Stimulated activated naive CD8-positive, alpha-beta T cell treated with anti-CD3 and anti-CD28 coated beads, Interleukin-15, Interleukin-2, amounts not matched to agents 100 ng/mL and 50 ng/mL, for 24 hours (primary cell): ENCODE measurements at regions not wholly inside any gene's neighbourhood (a gene's known extent, or its start where the extent isn't known, plus 50 kb on each side); places are given as distances from the start of the nearest gene placed in this dataset.
A peak's percentile ranks its signal among the peaks of the same experiment; 100 is the strongest.

Experiments used
- H3K27ac Mint-ChIP-seq: one replicate; pipeline ENCODE4 v1.8.0; 2021; ENCODE audit warnings: mild to moderate bottlenecking, mixed read lengths
- H3K27me3 Mint-ChIP-seq: one replicate; pipeline ENCODE4 v1.8.0; 2021; ENCODE audit warnings: mixed read lengths
- H3K36me3 Mint-ChIP-seq: one replicate; pipeline ENCODE4 v1.8.0; 2021; ENCODE audit warnings: low read depth, mixed read lengths
- H3K4me1 Mint-ChIP-seq: one replicate; pipeline ENCODE4 v1.8.0; 2021; ENCODE audit warnings: low read depth, mixed read lengths
- H3K4me3 Mint-ChIP-seq: one replicate; pipeline ENCODE4 v1.8.0; 2021; ENCODE audit warnings: mild to moderate bottlenecking, mixed read lengths
- H3K9me3 Mint-ChIP-seq: one replicate; pipeline ENCODE4 v1.8.0; 2021; ENCODE audit warnings: mixed read lengths

DNA sequence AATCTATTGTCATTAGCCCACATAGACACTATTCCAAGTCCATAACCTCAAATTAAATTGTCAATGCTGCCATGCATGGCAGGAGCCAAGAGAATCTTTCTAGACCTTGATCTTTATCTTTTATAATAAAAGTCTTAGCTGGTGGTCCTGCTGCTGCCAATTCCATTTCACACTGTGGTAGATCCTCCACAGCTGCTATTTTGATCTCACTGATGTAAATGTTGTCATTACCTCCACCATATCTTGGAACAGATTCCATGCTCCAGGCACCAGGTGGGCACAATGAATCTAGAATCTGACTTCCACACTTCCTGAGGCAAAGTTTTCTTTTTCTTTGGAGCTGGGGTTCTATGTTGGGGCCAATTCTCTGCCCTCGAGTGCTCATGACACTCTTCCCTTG is 161.2 kb downstream of the TMTC3 start:
- H3K27me3 Mint-ChIP-seq: peaks cover 11% of the 10 kb centered on the region
- H3K4me1 Mint-ChIP-seq: peaks cover 36% of the 10 kb centered on the region
- H3K36me3 Mint-ChIP-seq: no peaks in the 10 kb centered on the region
- no peak overlapping the region for H3K27ac Mint-ChIP-seq
- H3K4me3 Mint-ChIP-seq: no peak overlapping the region
- H3K9me3 Mint-ChIP-seq: peaks cover 9% of the 10 kb centered on the region

DNA sequence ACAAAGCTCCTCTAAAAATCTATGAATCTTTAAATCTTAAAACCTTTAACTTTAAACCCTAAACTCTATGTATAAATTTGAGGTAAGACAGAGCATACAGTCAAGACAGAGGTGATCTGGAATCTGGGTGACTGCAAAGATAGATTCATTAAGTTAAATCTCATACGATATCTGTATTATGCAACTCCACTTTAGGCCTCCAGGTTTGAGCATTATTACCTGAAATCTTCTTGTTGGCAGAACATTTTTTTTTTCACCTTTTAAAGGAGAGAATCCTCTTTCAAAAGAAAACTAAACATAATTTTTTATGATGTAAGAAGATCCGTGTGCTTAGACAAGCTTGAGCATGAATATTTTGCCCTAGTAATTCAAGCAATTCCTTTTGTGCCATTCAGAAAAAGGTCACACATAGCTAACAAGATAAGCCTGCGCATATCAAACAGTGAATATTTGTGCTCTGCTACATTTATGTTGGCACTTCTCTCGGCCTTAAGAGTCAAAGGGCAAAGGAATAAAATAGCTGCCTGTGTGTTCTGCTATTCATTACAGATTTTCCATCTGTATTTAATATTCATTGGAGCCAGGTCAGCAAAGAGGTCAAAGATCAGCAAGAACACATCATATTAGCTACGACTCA is 163.3 kb downstream of the TMTC3 start:
- H3K27me3 Mint-ChIP-seq: peaks cover 11% of the 10 kb centered on the region
- H3K36me3 Mint-ChIP-seq: no peaks in the 10 kb centered on the region
- H3K4me3 Mint-ChIP-seq: no peak overlapping the region
- H3K4me1 Mint-ChIP-seq: peaks cover 16% of the 10 kb centered on the region
- peaks cover 4% of the 10 kb centered on the region for H3K9me3 Mint-ChIP-seq
- H3K27ac Mint-ChIP-seq: no peak overlapping the region

DNA sequence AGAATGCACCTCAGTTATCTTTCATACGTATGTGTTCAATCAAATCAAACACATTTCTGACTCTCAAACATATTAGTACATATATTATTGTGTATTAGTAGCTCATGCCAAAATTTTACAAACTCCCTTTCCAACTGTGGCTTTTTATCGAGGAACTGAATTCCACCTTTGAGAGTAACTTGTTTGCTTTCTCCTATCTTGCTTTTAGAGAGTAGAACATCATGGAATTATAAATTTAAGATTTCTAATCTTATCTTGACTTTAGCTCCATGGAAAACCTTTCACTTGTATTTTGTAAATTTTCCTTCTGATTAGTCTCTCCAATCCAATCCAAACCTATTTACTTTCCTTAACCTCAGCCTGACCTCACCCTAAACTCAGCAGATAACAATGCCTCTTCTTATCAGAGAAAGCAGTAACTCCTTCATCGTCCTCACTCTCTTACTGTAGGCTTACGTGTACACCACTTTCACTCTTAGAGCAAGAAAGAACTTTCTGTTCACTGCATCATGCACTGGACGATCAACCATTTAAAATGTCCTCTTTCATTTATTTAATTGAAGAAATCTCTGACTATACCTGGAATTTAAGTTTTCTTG is 164.5 kb downstream of the TMTC3 start:
- Mint-ChIP-seq H3K9me3 (no peaks in the 10 kb centered on the region), H3K36me3 (no peaks in the 10 kb centered on the region), H3K27me3 (peaks cover 11% of the 10 kb centered on the region), H3K4me1 (peaks cover 9% of the 10 kb centered on the region), H3K4me3 (no peak overlapping the region), H3K27ac (no peak overlapping the region)

DNA sequence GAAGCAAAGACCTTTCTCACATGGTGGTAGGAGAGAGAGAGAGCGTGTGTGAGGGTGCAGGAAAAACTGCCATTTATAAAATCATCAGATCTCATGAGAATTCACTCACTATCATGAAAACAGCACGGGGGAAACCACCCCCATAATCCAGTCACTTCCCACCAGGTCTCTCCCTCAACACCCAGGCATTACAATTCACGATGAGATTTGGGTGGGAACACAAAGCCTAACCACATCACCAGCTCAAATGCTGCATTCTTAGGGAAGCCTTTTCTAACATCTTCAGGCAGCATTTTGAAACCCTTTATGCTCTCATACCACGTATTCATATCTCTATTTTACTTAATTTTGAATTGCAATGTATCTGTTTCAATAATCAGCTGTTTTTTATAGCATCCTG is 165.9 kb downstream of the TMTC3 start:
- Mint-ChIP-seq H3K27me3 (peaks cover 7% of the 10 kb centered on the region), H3K27ac (peak overlapping the region; percentile 33), H3K4me3 (no peak overlapping the region), H3K36me3 (no peaks in the 10 kb centered on the region), H3K9me3 (no peaks in the 10 kb centered on the region), H3K4me1 (peaks cover 9% of the 10 kb centered on the region)

DNA sequence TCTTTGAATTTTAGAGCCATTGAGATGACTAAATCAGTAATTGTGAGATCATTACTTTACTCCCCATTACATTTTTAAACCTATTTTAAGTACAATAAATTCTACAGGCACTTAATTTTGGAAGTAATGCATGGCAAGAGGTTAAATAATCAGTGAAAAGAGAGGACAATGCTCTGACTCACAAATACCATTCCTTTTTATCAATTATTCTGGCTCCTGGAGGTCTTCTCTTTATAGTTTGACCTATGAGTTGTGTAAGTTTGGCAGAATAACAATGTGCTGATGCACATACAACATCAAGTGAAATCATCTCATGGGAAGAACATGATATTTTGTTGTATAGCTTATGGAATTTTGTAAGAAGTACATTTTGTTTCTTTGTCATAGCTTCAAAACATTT is 166.7 kb downstream of the TMTC3 start:
- Mint-ChIP-seq H3K27me3 (no peaks in the 10 kb centered on the region), H3K4me3 (no peak overlapping the region), H3K9me3 (no peaks in the 10 kb centered on the region), H3K4me1 (peaks cover 9% of the 10 kb centered on the region), H3K36me3 (no peaks in the 10 kb centered on the region), H3K27ac (no peak overlapping the region)

DNA sequence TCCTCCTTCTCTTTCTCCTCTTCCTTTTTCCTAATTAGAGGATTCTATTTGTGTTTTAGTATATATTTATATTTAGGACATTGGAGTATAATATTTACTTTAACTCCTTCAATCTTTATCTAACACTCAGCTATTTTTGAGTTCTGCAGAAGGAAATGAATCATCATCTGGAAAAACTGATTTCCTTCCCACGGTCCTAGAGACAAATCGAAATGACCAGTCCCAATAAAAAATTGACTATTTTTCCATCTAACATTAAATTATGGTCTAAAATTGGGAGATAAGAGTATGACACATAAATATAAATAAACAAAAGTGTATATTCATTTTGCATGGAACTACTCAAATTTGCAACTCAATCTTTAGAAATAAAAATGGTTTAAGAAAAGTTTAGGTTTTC is 167.4 kb downstream of the TMTC3 start:
- H3K27me3 Mint-ChIP-seq: no peaks in the 10 kb centered on the region
- no peaks in the 10 kb centered on the region for H3K36me3 Mint-ChIP-seq
- H3K27ac Mint-ChIP-seq: no peak overlapping the region
- H3K4me1 Mint-ChIP-seq: peaks cover 9% of the 10 kb centered on the region
- H3K4me3 Mint-ChIP-seq: no peak overlapping the region
- no peaks in the 10 kb centered on the region for H3K9me3 Mint-ChIP-seq

DNA sequence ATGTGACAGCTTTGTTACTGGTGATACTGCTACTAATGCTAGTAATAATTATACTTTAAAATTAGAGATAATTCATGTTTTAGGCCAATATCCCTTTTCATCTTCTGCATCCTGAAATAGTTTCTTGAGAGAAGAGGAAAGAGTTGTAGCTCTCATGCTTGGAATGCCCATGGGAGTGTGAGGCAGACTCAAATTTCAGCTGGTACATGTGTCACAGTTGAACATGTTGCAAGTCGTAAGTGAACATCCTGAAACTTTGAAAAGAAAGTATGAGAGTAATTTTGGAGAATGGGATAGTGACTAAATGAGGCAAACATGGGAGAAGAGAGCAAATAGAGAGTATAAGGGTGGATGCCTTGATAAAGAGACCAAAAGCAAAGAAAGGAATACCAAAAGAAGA is 168.0 kb downstream of the TMTC3 start:
- H3K36me3 Mint-ChIP-seq: no peaks in the 10 kb centered on the region
- no peak overlapping the region for H3K27ac Mint-ChIP-seq
- H3K9me3 Mint-ChIP-seq: no peaks in the 10 kb centered on the region
- no peaks in the 10 kb centered on the region for H3K27me3 Mint-ChIP-seq
- peaks cover 9% of the 10 kb centered on the region for H3K4me1 Mint-ChIP-seq
- H3K4me3 Mint-ChIP-seq: no peak overlapping the region

DNA sequence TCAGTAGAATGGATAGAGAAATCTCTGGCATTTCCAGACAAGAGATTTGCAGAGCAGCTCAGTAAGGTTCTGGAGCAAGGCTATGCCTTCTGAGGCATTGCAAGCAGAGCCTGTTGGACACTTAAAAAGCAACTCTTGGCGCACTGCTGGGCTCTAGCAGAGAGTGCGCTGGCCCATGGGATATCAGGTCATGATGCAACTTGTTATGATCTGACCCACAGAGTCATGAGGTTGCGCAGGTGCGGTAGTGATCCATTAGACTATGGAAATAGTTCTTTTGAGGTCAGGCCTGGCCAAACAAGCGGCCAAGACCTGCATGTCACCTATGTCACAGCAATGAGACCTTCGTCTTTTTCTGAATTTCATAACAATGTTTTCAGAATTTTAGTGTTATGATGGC is 168.6 kb downstream of the TMTC3 start:
- peaks cover 9% of the 10 kb centered on the region for H3K4me1 Mint-ChIP-seq

DNA sequence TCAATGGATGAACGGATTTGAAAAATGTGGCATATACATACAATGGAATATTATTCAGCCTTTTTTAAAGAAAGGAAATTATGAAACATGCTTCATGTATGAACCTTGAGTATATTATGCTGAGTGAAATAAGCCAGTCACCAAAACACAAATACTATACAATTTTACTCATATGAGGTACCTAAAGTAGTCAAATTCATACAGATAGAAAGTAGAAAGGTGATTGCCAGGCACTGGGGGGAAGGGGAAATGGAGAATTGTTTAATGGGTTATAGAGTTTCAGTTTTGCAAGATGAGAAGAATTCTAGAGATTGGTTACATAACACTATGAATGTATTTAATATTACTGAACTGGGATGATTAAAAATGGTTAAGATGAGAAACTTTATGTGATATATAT is 171.4 kb downstream of the TMTC3 start:
- no peak overlapping the region for H3K27ac Mint-ChIP-seq
- no peaks in the 10 kb centered on the region for H3K36me3 Mint-ChIP-seq
- H3K27me3 Mint-ChIP-seq: peaks cover 3% of the 10 kb centered on the region
- no peak overlapping the region for H3K4me3 Mint-ChIP-seq
- no peaks in the 10 kb centered on the region for H3K4me1 Mint-ChIP-seq
- no peaks in the 10 kb centered on the region for H3K9me3 Mint-ChIP-seq

More for the DNA sequence above, 168.6 kb downstream of the TMTC3 start:
- Mint-ChIP-seq H3K27ac (no peak overlapping the region), H3K9me3 (no peaks in the 10 kb centered on the region), H3K27me3 (peaks cover 3% of the 10 kb centered on the region), H3K36me3 (no peaks in the 10 kb centered on the region), H3K4me3 (no peak overlapping the region)

DNA sequence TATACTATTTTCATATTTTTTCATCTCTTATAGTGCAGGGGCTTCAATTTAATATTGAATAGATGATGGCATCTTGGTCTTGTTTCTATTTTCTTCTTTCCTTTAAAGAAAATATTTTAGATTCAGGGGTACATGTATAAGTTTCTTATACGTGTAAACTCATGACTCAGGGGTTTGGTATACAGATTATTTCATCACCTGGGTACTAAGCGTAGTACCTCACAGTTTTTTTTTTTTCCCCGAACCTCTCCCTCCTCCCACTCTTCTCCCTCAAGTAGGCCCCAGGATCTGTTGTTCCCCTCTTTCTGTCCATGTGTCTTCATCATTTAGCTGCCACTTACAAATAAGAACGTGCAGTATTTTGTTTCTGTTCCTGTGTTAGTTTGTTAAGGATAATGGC is 172.6 kb downstream of the TMTC3 start:
- H3K27ac Mint-ChIP-seq: no peak overlapping the region
- peaks cover 3% of the 10 kb centered on the region for H3K27me3 Mint-ChIP-seq
- H3K36me3 Mint-ChIP-seq: no peaks in the 10 kb centered on the region
- H3K4me1 Mint-ChIP-seq: no peaks in the 10 kb centered on the region
- H3K9me3 Mint-ChIP-seq: peaks cover under 1% of the 10 kb centered on the region
- H3K4me3 Mint-ChIP-seq: no peak overlapping the region

DNA sequence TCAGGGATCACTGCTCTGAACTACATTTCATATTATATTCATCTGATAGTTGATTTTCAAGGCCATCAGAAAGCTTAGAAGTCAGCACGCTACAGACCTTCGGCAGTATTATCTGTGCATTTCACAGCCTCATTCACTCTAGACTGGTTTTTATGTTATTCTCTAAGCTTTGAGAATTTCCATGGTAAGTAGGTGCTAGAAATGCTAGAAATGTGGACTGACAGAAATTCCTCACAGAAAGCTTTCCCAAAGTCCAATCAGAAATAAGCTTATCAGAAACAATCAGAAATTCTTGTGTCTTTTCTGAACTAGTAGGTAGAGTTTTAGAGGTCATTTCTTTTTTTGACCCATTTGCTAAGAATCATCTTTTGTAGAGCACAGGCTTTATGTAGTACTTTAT is 176.6 kb downstream of the TMTC3 start:
- H3K4me3 Mint-ChIP-seq: no peak overlapping the region

DNA sequence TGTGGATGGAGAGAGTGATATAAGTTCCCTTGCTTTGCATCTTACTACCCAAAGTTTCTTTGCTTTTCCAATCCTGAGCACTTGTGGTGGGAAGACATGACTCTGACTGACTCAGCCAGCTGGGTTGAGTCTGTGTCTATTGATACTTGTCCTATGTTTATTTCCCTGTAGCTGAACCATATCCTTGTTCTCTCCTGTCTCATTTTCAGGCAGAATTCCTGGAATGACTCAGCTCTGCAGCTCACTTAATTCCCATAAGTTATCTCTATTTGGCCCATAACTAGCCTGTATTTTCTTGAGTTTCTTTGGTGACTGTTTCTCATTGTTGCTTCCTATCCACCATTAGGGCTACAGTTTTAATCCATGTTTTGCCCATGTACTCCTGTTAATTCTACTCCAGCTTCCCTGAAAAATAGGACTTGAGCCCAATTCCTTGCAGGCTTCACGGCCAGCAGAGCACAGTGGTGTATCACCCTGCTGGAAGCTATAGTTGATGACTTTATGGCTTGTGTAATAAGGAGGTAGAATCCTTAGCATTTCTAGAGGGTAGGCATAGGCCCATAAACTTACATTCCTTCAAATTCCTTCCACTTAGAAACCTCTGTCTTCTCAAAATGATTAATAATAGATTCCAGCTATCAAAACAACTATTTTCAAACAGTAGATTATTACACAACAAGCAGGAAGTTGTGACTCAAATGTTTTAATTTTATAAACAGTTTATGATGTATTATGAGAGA is 183.1 kb downstream of the TMTC3 start:
- Mint-ChIP-seq H3K27ac (no peak overlapping the region), H3K9me3 (no peaks in the 10 kb centered on the region)

More for the DNA sequence above, 176.6 kb downstream of the TMTC3 start:
- Mint-ChIP-seq H3K27ac (no peak overlapping the region), H3K9me3 (peaks cover 5% of the 10 kb centered on the region), H3K27me3 (peaks cover 3% of the 10 kb centered on the region), H3K4me1 (no peaks in the 10 kb centered on the region), H3K36me3 (no peaks in the 10 kb centered on the region)

DNA sequence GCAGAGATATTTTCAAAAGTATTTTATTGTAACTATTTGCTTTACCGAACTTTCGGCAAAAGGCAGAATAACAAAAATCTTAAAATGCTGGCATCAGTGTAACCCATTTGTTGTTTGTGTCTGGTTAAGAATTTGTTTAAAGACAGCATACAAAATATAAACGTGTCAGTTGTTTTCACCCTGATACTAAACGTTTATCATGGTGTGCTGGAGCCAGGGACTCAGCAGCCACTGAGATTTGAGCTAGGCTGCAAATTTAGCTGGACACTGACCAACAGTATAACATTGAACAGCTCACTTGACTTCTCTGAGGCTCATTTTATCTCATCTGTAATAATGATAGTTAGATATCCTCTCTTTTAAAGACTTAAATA is 183.7 kb downstream of the TMTC3 start:
- Mint-ChIP-seq H3K36me3 (no peaks in the 10 kb centered on the region), H3K4me1 (no peaks in the 10 kb centered on the region), H3K9me3 (no peaks in the 10 kb centered on the region), H3K27me3 (no peaks in the 10 kb centered on the region), H3K27ac (no peak overlapping the region), H3K4me3 (no peak overlapping the region)

More for the DNA sequence above, 183.1 kb downstream of the TMTC3 start:
- Mint-ChIP-seq H3K36me3 (no peaks in the 10 kb centered on the region), H3K4me3 (no peak overlapping the region), H3K4me1 (no peaks in the 10 kb centered on the region), H3K27me3 (no peaks in the 10 kb centered on the region)

DNA sequence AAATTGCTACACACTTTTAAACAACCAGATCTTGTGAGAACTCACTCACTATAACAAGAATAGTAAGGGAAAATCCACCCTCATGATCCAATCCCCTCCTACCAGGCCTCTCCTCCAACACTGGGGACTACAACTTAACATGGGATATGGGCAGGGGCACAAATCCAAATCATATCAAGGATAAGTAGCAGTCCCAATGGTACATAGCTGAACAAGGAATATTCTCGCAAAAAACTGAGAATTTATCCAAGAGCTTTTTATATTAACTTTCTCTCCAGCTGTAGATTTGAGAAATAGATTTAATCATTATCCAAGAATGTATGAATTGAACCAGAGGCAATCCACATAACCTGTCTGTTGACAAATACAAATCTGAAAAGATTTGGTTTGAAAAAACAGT is 185.2 kb downstream of the TMTC3 start:
- Mint-ChIP-seq H3K4me3 (no peak overlapping the region), H3K9me3 (no peaks in the 10 kb centered on the region), H3K36me3 (no peaks in the 10 kb centered on the region), H3K27me3 (no peaks in the 10 kb centered on the region), H3K4me1 (no peaks in the 10 kb centered on the region), H3K27ac (no peak overlapping the region)

DNA sequence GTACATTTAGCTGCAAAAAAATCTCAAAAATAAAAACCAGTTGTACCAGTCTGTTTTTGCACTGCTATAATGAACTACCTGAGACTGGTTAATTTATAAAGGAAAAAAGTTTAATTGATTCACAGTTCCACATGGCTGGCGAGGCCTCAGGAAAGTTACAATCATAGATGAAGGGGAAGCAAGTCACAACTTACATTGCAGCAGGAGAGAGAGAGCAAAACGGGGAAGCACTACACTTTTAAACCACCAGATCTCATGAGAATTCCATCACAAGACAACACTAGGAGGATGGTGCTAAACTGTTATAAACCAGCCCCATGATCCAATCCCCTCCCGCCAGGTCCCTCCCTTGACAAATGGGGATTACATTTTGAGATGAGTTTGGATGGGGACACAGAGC is 186.0 kb downstream of the TMTC3 start:
- Mint-ChIP-seq H3K36me3 (no peaks in the 10 kb centered on the region), H3K4me3 (no peak overlapping the region), H3K9me3 (no peaks in the 10 kb centered on the region), H3K27ac (no peak overlapping the region), H3K27me3 (no peaks in the 10 kb centered on the region), H3K4me1 (no peaks in the 10 kb centered on the region)
